Activated CD4-positive, alpha-beta T cell treated with anti-CD3 and anti-CD28 coated beads, Interleukin-10, Interleukin-2, amounts not matched to agents 100 ng/mL and 50 ng/mL, durations not matched to agents 16 hours and 8 hours (primary cell): ENCODE measurements at regions not wholly inside any gene's neighbourhood (a gene's known extent, or its start where the extent isn't known, plus 50 kb on each side); places are given as distances from the start of the nearest gene placed in this dataset.
"Not testable (repeated sequence)": the region's sequence is repeated elsewhere in the genome, so short reads cannot be mapped to it uniquely, and the experiment has no call there.

Experiments used
- DNase-seq: peaks from one replicate; pipeline ENCODE4 v3.0.0-alpha.2; 2020

GRCh38 chr2:83959266-83959665 is 499.8 kb downstream of the SUCLG1 start:
- DNase-seq = no peak

GRCh38 chr2:83956991-83957390 is 502.1 kb downstream of the SUCLG1 start:
- no peak for DNase-seq

- DNase-seq = no peak
These were observed 505.4 kb downstream of the SUCLG1 start for GRCh38 chr2:83953697-83954096.

- DNase-seq = no peak
These were observed 507.6 kb downstream of the SUCLG1 start for GRCh38 chr2:83951378-83951947.

GRCh38 chr2:83949361-83949760 is 509.7 kb downstream of the SUCLG1 start:
- no peak for DNase-seq

GRCh38 chr2:83944191-83944590 is 514.9 kb downstream of the SUCLG1 start:
- DNase-seq = no peak

- no peak for DNase-seq
These were observed 515.8 kb downstream of the SUCLG1 start for GRCh38 chr2:83943265-83943664.

- no peak for DNase-seq
These were observed 517.2 kb downstream of the SUCLG1 start for GRCh38 chr2:83941886-83942285.

- DNase-seq = no peak
These were observed 525.3 kb downstream of the SUCLG1 start for GRCh38 chr2:83933749-83934148.

- DNase-seq = no peak
These were observed 535.5 kb downstream of the SUCLG1 start for GRCh38 chr2:83923531-83923930.

GRCh38 chr2:83916559-83916958 is 542.5 kb downstream of the SUCLG1 start:
- no peak for DNase-seq

- DNase-seq = no peak
These were observed 543.7 kb downstream of the SUCLG1 start for GRCh38 chr2:83915381-83915780.

GRCh38 chr2:83908750-83909149 is 550.3 kb downstream of the SUCLG1 start:
- no peak for DNase-seq

- no peak for DNase-seq
These were observed 557.8 kb downstream of the SUCLG1 start for GRCh38 chr2:83901317-83901716.

GRCh38 chr2:83900862-83901261 is 558.2 kb downstream of the SUCLG1 start:
- DNase-seq = no peak

- DNase-seq = no peak
These were observed 559.8 kb downstream of the SUCLG1 start for GRCh38 chr2:83899271-83899670.

- no peak for DNase-seq
These were observed 564.1 kb downstream of the SUCLG1 start for GRCh38 chr2:83894976-83895375.

- no peak for DNase-seq
These were observed 571.3 kb downstream of the SUCLG1 start for GRCh38 chr2:83887757-83888156.

- no peak for DNase-seq
These were observed 580.0 kb downstream of the SUCLG1 start for GRCh38 chr2:83879127-83879526.

GRCh38 chr2:83877261-83877660 is 581.8 kb downstream of the SUCLG1 start:
- DNase-seq = not testable (repeated sequence)

GRCh38 chr2:83874712-83875430 is 584.2 kb downstream of the SUCLG1 start:
- no peak for DNase-seq

- DNase-seq = no peak
These were observed 585.0 kb downstream of the SUCLG1 start for GRCh38 chr2:83874066-83874465.

- no peak for DNase-seq
These were observed 586.0 kb downstream of the SUCLG1 start for GRCh38 chr2:83873110-83873509.

GRCh38 chr2:83866211-83866610 is 592.9 kb downstream of the SUCLG1 start:
- DNase-seq = no peak

- DNase-seq = no peak
These were observed 596.5 kb downstream of the SUCLG1 start for GRCh38 chr2:83862600-83862999.
